ENCODE measurements at regions not wholly inside any gene's neighbourhood (a gene's known extent, or its start where the extent isn't known, plus 50 kb on each side); places are given as distances from the start of the nearest gene placed in this dataset.

GRCh38 chr9:109862452-109862851 is 82.5 kb downstream of the PALM2AKAP2 start:
- no peak overlapping the region for H3K4me3 ChIP-seq (ENCODE audit: low read length)
- no peaks in the 10 kb centered on the region for H3K36me3 ChIP-seq (ENCODE audit: insufficient read depth, low read length)
- no peak overlapping the region for H2AFZ ChIP-seq (ENCODE audit: low read depth, low read length)
- H3K9me3 ChIP-seq (ENCODE audit: low read length) = no peaks in the 10 kb centered on the region
- H3K27me3 ChIP-seq (ENCODE audit: insufficient read depth, low read length) = no peaks in the 10 kb centered on the region
- H3K4me1 ChIP-seq (ENCODE audit: insufficient read depth, low read length) = peaks cover 4% of the 10 kb centered on the region

DNA sequence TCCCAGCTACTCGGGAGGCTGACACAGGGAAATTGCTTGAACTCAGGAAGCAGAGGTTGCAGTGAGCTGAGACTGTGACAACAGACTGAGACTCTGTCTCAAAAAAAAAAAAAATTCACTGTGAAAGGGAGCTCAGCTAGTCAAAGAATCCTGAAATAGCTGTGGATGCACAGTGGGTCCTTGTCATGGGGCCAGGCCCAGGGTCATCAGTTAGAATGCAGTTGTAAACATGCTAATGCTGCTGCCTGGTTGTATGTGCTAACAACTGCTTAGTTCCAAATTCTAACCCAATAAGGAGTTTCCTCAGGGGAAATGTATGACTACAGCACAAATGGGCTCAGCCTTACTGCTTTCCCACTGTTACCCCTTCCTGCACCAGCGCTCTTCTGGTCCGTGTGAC is 84.0 kb downstream of the PALM2AKAP2 start:
- Histone ChIP-seq H3K27me3 (ENCODE audit: insufficient read depth, low read length) (no peaks in the 10 kb centered on the region), H3K36me3 (ENCODE audit: insufficient read depth, low read length) (no peaks in the 10 kb centered on the region), H3K4me3 (ENCODE audit: low read length) (no peak overlapping the region), H3K4me1 (ENCODE audit: insufficient read depth, low read length) (peaks cover 17% of the 10 kb centered on the region), H3K9me3 (ENCODE audit: low read length) (no peaks in the 10 kb centered on the region), H2AFZ (ENCODE audit: low read depth, low read length) (no peak overlapping the region)

DNA sequence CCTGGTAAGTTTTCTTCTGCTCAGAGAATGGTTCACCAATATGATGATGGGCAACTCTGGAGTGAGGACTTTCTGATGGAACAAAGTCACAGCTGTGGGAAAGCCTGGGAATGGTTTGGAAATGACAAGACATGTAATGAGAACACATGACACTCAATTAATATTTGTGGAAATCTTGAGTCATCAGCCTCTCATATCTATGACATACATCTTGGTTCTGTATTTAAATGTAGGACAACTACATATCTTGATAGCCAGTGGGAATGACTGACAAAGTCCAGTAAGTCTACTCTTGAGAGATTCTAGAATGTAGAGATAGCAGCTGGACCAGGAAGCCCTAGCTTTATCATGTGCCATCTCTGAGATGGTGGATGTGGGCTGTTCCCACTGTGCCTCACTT is 85.5 kb downstream of the PALM2AKAP2 start:
- H3K9me3 ChIP-seq (ENCODE audit: low read length) = no peaks in the 10 kb centered on the region
- no peak overlapping the region for H3K4me3 ChIP-seq (ENCODE audit: low read length)
- H3K27me3 ChIP-seq (ENCODE audit: insufficient read depth, low read length) = no peaks in the 10 kb centered on the region
- no peaks in the 10 kb centered on the region for H3K36me3 ChIP-seq (ENCODE audit: insufficient read depth, low read length)
- H3K4me1 ChIP-seq (ENCODE audit: insufficient read depth, low read length) = peaks cover 19% of the 10 kb centered on the region
- no peak overlapping the region for H2AFZ ChIP-seq (ENCODE audit: low read depth, low read length)

- no peak overlapping the region for H3K4me3 ChIP-seq (ENCODE audit: low read length)
- H3K4me1 ChIP-seq (ENCODE audit: insufficient read depth, low read length) = peaks cover 19% of the 10 kb centered on the region
- H3K9me3 ChIP-seq (ENCODE audit: low read length) = no peaks in the 10 kb centered on the region
- no peaks in the 10 kb centered on the region for H3K27me3 ChIP-seq (ENCODE audit: insufficient read depth, low read length)
- no peaks in the 10 kb centered on the region for H3K36me3 ChIP-seq (ENCODE audit: insufficient read depth, low read length)
- H2AFZ ChIP-seq (ENCODE audit: low read depth, low read length) = no peak overlapping the region
These were observed 88.2 kb downstream of the PALM2AKAP2 start for GRCh38 chr9:109868207-109868606.

DNA sequence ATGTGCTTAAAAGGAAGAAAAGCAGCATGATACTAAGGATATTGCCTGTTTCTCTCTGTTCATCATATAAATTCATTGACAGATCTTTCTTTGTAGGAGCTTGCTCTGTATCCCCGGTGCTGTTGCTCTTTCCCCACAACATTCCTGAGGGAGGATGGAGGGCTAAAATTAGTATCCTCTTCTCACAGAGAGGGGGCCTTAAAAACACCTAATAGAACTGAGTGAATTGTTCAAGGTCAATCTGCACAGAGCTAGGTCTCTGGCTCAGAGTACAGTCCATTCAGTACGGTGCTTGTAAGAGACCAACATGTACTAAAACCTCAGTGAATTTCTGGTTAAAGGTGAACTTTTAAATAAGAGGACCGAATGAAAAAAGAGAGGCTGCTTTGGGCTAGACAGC is 88.7 kb downstream of the PALM2AKAP2 start:
- no peaks in the 10 kb centered on the region for H3K27me3 ChIP-seq (ENCODE audit: insufficient read depth, low read length)
- no peaks in the 10 kb centered on the region for H3K9me3 ChIP-seq (ENCODE audit: low read length)
- peaks cover 19% of the 10 kb centered on the region for H3K4me1 ChIP-seq (ENCODE audit: insufficient read depth, low read length)
- no peak overlapping the region for H3K4me3 ChIP-seq (ENCODE audit: low read length)
- no peaks in the 10 kb centered on the region for H3K36me3 ChIP-seq (ENCODE audit: insufficient read depth, low read length)
- H2AFZ ChIP-seq (ENCODE audit: low read depth, low read length) = no peak overlapping the region

DNA sequence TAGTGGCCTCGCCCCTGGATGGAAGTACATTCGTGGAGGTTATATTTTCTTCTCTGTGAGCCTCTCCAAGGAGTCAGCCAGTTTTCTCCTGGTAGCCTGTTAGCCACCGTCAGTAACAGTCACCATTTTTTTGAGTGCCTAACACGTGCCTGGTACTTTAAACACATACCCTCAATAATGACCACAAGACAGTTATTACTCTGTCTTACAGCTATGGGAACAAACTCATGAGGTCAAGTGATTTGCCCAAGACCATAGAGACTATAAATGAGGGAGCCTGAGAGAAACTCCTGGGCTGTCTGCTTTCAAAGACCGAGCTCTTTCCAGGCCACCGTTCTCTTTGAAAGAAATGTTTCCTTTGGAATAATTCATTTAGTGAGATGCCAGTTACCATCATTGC is 90.4 kb downstream of the PALM2AKAP2 start:
- H2AFZ ChIP-seq (ENCODE audit: low read depth, low read length) = no peak overlapping the region
- peaks cover 19% of the 10 kb centered on the region for H3K4me1 ChIP-seq (ENCODE audit: insufficient read depth, low read length)
- H3K36me3 ChIP-seq (ENCODE audit: insufficient read depth, low read length) = no peaks in the 10 kb centered on the region
- no peak overlapping the region for H3K4me3 ChIP-seq (ENCODE audit: low read length)
- H3K9me3 ChIP-seq (ENCODE audit: low read length) = no peaks in the 10 kb centered on the region
- H3K27me3 ChIP-seq (ENCODE audit: insufficient read depth, low read length) = no peaks in the 10 kb centered on the region

- Histone ChIP-seq H2AFZ (ENCODE audit: low read depth, low read length) (no peak overlapping the region), H3K4me3 (ENCODE audit: low read length) (no peak overlapping the region), H3K36me3 (ENCODE audit: insufficient read depth, low read length) (no peaks in the 10 kb centered on the region), H3K27me3 (ENCODE audit: insufficient read depth, low read length) (no peaks in the 10 kb centered on the region), H3K9me3 (ENCODE audit: low read length) (no peaks in the 10 kb centered on the region), H3K4me1 (ENCODE audit: insufficient read depth, low read length) (peaks cover 12% of the 10 kb centered on the region)
These were observed 92.9 kb downstream of the PALM2AKAP2 start for GRCh38 chr9:109872901-109873300.

GRCh38 chr9:109875495-109876129 is 95.6 kb downstream of the PALM2AKAP2 start:
- Histone ChIP-seq H3K9me3 (ENCODE audit: low read length) (no peaks in the 10 kb centered on the region), H3K4me1 (ENCODE audit: insufficient read depth, low read length) (no peaks in the 10 kb centered on the region), H2AFZ (ENCODE audit: low read depth, low read length) (no peak overlapping the region), H3K4me3 (ENCODE audit: low read length) (no peak overlapping the region), H3K27me3 (ENCODE audit: insufficient read depth, low read length) (no peaks in the 10 kb centered on the region), H3K36me3 (ENCODE audit: insufficient read depth, low read length) (no peaks in the 10 kb centered on the region)

DNA sequence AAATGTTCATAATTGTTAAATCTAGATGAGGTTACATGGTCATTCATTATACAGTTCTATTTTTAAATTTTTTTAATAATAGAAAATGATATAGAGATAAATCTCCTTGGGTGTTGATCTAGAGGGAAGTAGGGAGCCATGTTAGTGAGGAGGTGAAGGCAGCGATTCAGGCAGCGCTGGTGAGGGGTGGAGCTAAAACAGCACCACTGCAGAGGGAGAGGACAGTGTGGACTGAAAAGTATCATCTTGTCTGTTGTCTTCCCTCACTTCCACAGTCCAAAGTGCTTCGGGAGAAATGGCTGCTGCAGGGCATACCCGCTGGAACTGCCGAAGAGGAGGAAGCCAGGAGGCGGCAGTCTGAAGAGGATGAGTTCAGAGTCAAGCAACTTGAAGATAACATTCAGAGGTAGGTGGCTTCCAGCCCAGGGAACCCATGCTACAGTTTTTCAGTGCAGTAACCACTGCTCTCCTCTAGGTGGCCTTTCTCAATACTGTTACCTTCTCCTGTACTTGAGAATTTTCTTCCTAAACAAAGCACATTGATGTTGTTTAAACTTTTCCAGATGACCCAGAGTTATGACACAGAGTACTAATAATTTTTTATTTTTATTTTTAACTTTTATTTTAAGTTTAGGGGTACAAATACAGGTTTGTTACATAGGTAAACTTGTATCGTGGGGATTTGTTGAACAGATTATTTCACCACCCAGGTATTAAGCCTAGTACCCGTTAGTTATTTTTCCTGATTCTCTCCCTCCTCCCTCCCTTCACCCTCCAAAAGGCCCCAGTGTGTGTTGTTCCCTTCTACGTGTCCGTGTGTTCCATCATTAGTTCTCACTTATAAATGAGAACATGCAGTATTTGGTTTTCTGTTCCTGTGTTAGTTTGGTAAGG is 100.5 kb downstream of the PALM2AKAP2 start:
- Histone ChIP-seq H3K27me3 (ENCODE audit: insufficient read depth, low read length) (no peaks in the 10 kb centered on the region), H3K36me3 (ENCODE audit: insufficient read depth, low read length) (no peaks in the 10 kb centered on the region), H3K9me3 (ENCODE audit: low read length) (no peaks in the 10 kb centered on the region), H3K4me3 (ENCODE audit: low read length) (no peak overlapping the region), H3K4me1 (ENCODE audit: insufficient read depth, low read length) (no peaks in the 10 kb centered on the region), H2AFZ (ENCODE audit: low read depth, low read length) (no peak overlapping the region)

GRCh38 chr9:109883623-109884022 is 103.6 kb downstream of the PALM2AKAP2 start:
- Histone ChIP-seq H3K27me3 (ENCODE audit: insufficient read depth, low read length) (no peaks in the 10 kb centered on the region), H3K4me3 (ENCODE audit: low read length) (no peak overlapping the region), H2AFZ (ENCODE audit: low read depth, low read length) (no peak overlapping the region), H3K36me3 (ENCODE audit: insufficient read depth, low read length) (no peaks in the 10 kb centered on the region), H3K9me3 (ENCODE audit: low read length) (no peaks in the 10 kb centered on the region), H3K4me1 (ENCODE audit: insufficient read depth, low read length) (peaks cover 5% of the 10 kb centered on the region)

DNA sequence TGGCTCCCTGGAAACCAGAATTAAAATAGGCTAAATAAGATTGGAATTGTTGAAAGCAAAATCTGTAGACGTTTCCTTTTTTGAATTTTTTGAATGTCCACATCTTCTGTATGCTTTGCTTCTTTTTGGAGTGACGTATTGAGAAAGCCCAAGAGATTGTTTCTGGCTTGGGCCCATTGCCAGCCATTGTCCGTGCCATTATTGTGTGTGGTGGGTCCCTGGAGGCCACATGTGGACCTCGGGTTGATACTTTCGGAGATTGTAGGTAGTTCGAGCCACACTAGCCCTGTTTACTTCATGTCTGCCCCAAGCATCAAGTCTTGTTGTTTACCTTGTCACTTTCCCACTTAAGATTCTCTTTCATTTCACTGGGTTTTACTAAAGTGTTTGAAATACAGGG is 106.0 kb downstream of the PALM2AKAP2 start:
- Histone ChIP-seq H3K4me1 (ENCODE audit: insufficient read depth, low read length) (peaks cover 5% of the 10 kb centered on the region), H3K27me3 (ENCODE audit: insufficient read depth, low read length) (no peaks in the 10 kb centered on the region), H2AFZ (ENCODE audit: low read depth, low read length) (no peak overlapping the region), H3K36me3 (ENCODE audit: insufficient read depth, low read length) (no peaks in the 10 kb centered on the region), H3K9me3 (ENCODE audit: low read length) (no peaks in the 10 kb centered on the region), H3K4me3 (ENCODE audit: low read length) (no peak overlapping the region)

- Histone ChIP-seq H3K9me3 (ENCODE audit: low read length) (no peaks in the 10 kb centered on the region), H3K4me3 (ENCODE audit: low read length) (no peak overlapping the region), H3K27me3 (ENCODE audit: insufficient read depth, low read length) (no peaks in the 10 kb centered on the region), H3K36me3 (ENCODE audit: insufficient read depth, low read length) (no peaks in the 10 kb centered on the region), H3K4me1 (ENCODE audit: insufficient read depth, low read length) (peaks cover 5% of the 10 kb centered on the region), H2AFZ (ENCODE audit: low read depth, low read length) (no peak overlapping the region)
These were observed 106.6 kb downstream of the PALM2AKAP2 start for GRCh38 chr9:109886617-109887016.

DNA sequence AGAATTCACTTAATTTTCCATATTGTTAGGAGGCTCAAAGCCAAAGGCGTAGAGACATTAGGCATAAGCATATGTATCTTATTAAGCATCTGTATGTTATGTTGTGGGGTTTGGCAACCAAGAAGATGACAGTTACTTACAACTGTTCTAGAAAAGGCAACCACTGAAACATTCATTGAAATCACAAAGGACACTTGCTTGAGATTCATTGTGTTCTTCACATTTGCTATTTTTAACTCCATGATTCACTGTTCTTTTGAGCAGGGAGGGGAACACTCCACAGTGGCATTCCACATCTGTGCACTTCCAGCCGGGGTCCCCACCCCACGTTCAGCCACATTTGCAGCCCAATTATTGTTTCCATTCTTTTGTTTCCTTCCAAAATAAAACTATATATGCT is 107.1 kb downstream of the PALM2AKAP2 start:
- no peak overlapping the region for H2AFZ ChIP-seq (ENCODE audit: low read depth, low read length)
- H3K9me3 ChIP-seq (ENCODE audit: low read length) = no peaks in the 10 kb centered on the region
- no peaks in the 10 kb centered on the region for H3K27me3 ChIP-seq (ENCODE audit: insufficient read depth, low read length)
- H3K36me3 ChIP-seq (ENCODE audit: insufficient read depth, low read length) = no peaks in the 10 kb centered on the region
- H3K4me3 ChIP-seq (ENCODE audit: low read length) = no peak overlapping the region
- H3K4me1 ChIP-seq (ENCODE audit: insufficient read depth, low read length) = peaks cover 5% of the 10 kb centered on the region

Measured in neuron (in vitro differentiated cells).